Activated CD4-positive, alpha-beta T cell treated with anti-CD3 and anti-CD28 coated beads, Interleukin-2, amount 50 U/mL, for 16 hours (primary cell): ENCODE measurements at regions not wholly inside any gene's neighbourhood (a gene's known extent, or its start where the extent isn't known, plus 50 kb on each side); places are given as distances from the start of the nearest gene placed in this dataset.

ENCODE experiments used
- DNase-seq: peaks from one replicate; pipeline ENCODE4 v3.0.0-alpha.2; 2020

DNA sequence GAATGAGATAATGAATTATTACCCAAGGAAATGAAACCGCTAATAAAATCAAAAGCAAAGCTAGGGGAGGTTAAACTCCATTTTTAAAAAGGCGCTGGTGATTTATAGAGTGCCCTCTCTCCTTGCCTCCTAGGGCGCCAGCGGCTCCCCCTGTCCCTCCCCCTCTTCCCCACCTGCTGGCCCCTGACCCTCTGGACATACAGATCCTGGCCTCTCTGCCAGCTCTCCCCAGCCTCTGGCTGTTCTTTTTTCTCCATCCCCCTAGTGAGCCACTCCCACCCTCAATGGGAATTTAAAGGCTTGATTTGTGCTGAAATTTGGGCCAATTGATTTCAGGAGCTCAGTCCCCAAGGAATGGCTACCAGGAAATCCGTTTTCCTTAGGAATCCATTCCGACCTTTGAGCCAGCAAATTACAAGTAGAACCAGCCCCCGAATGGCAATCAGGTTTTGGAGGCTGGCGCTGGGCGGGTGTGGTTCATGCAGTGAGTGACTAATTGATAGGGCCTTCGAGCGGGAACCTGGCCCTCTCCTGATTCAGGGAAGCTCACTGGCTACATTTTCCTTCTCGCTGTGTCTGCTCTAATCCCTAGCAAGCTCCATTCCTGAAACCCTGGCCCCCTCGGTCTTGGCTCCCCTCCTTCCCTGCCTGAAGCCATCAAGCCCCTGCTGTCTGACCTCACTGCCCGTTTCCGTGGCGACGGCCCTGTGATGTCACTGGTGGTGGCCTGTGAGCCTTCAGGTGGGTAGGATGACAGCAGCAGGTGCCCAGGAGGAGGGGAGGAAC, 141.9 kb upstream of the SDK2 start:
- DNase-seq: no peak

DNA sequence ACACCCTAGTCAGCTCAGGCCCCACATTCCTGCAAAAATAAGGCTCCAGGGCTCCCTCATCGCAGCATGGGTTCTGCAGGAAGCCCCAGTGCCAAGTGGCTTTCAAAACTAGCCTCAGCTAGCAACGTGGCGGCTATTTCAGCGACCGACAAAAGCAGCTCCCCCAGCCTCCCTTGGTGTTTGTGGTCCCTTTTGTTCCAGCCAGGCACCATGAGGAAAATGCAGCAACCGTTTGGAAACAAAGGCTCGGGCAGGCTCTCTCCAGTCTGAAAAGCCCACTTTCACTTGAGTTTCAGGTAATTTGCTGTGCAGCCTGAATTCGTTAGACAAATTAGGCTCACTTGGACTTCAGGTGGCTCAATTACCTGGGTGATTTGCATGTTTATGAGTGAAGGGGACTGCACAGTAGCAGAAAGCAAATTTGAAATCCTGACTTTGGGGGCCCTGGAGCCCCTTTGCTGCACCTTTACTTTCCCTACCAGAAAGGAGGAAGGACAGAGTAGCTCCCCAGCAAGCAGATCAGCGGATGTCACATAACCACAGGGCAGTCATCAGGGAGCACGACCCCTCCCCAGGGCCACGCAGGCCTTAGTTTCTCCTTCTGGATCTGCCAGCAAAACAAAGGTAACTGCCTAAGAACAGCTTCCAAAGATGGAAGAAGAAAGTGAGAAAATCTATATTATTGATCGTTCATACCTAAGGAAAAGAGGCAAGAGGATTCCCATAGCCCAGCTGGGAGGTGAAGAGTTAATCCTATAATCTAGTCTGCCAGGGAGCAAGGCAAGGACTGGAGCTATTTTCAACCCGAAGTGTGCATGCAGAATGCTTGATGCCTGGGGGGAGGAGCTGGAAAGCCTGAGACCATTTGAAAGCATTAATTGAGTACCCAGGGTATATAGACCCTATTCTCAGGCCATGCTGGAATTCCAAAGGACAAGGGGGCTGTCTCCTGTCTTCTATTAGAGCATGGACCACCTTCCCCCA, 143.1 kb upstream of the SDK2 start:
- DNase-seq: no peak

DNA sequence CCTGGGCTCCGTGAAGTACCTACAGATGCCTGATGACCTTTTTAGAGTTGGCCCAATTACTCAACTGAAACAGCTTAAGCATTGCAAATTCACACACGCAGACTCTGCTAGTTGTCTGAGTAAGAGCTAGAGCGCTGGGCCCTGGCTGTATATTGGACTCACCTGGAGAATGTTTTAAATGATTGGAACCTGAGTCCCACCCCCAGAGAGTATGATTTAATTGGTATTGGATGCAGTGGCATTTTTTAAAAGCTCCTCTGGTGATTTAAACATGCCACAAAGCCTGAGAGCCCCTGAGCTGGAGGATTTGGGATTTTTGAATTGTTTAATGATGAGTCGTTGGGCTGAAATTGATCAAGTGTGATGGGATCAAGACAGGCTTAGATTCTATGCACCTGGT, 143.9 kb upstream of the SDK2 start:
- DNase-seq: no peak

DNA sequence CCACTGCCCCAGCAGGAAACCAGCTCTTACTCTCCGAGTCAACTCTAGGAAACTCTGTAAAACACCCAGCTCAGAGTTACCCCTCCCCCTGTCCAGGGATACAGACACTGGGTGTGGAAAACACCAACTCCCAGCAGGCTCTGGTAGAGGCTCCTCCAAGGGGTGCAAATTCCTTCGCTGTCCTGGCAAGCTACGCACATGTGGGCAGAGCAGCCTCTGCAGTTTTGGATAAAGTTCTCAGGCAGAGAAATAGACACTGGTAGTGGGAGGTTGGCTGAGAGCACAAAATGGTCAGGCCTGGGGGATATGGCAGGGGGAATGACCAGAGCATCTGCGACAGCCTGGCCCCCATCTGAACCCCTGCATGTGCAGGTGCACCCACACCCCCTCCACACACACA, 146.9 kb upstream of the SDK2 start:
- DNase-seq: no peak

DNA sequence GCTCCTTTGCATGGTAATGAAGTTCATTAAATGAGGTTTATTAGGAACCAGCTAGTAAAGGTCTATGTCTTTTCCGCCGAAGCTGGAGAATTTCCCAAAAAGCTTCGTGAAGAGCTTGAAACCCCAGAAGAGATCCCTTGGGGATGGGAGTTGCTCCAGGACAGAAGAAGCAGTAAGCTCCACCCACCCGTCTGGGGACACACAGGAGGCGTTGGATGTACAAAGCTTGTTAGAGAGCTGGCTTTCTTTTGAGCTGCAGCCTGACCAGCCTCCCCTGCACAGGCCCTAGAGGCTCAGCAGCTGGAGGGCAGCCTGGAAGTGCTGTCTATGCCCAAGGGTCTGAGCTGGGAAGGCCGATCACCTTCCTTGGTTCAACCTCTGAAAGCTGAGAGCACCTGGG, 147.4 kb upstream of the SDK2 start:
- DNase-seq: no peak

DNA sequence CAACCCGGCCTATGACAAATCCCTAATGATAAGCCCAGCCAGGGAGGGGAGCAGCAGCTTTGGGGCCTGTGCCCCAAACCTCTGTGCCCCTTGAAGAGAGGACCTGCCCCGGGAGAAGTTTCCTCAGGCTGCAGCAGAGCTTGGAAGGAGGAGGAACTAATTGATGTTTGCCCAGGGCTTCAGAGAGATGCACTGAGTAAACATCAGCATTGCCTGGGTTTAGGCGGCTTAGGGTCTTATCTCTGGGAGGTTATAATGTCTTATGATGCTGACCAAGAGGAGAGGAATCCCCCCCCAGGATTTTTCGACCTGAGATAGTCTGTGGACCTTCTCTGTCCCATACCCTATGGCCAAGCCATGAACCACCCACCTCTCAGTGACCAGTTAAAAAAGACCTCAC, 148.7 kb upstream of the SDK2 start:
- DNase-seq: no peak

DNA sequence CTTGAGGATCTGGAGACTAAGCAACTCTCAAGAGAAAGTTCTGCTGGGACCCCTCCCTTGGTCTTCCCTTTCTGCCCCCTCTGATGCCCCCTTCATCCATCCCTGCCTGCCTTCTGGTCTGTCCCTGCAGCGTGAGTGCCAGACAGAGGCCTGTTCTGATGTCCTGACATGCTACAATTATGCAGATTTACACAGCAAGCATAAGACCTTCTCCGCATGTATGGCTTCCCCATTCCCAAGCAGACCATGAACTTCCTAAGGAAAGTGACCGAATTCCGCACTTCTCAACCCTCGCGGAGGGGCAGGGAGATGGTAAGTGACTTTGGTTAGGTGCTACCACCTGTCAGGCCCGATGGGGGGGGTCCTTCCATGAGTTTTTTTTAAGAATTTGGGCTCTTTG, 150.1 kb upstream of the SDK2 start:
- DNase-seq: no peak

DNA sequence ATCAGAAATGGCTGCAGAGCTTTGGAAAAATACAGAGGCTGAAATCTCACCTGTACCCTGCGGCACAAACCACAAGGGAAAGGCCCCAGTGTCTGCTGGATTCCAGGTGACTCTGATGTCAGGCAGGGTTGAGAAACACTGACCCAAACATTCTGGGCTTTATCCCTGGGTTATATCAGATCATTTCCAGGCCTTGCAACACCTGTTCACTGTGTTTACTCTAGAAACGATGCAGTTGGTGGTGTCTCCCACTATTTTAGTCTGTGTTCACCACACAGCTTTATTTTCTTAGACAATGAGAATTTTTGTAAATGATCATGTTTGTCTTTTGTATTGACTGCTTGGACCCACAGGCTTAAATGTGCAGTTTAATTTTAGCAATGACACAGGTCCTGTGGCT, 151.5 kb upstream of the SDK2 start:
- no peak for DNase-seq

DNA sequence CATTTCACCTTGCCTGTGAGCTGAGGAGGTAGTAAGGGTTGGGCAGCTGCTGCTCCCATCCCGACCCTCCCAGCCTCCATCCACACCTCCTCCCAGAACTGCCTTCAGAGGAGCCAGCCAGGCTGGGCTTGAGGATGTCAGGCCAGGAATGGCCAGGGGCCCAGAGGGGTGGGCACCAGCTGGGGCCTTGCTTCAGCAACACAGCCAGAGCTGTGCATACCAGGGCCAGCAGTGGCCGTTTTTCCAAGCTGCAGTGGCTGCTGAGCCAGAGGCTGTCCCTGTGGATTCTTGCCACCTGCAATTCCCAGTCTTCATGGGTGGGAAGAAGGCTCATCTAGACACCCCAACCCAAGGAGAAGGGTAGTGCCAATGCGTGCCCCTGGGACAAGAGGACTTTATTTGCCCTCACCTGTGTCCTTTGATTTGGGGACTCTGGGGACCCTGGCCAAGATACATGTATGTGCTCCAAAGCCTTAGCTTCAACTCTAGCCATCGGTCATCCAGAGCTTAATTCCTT, 153.4 kb upstream of the SDK2 start:
- DNase-seq: no peak

DNA sequence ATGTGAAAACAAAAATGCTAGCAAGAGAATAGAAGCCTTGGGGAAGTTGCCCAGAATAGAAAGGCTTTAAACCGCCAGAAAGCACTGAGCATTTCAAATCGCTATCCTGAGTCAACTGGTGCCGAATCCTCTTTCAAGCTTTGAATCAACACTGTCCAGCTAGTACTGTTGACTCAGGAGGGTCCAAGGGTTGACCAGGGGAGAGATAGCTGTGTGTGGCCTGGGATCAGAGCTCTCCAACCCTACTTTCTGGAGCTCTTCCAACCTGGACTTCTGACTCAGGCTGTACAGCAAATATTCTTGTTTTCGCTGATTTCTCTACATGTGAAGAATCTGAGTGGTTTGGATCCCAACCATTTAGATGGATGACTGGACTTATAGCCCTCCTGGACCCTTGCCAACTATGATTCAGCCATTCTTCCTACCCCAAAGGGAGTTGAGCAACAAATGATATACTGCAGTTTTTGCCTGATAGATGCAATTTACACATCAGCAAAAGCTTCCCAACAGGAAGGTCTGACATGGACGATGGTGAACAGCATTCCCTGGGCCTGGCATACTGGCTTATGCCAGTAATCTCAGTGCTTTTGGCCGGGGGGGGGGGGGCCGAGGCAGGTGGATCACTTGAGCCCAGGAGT, 154.0 kb upstream of the SDK2 start:
- no peak for DNase-seq

DNA sequence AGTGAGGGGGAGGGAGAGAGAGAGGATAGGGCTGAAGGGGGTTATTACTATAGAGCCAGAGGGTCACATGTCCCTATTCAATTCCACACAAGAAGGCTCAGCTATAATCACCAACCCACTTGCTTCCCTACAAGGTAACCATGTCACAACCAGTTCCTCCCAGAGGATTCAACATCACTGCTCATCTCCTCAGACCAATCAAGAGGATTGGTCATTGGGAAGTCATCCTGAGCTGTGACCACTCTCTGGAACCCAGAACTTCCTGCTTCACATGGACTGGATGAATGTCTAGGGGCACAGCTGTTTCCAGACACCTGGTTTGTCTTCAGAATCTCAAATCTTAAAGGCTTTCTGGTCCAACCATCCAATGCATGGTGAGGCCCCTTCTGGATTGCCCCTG, 154.9 kb upstream of the SDK2 start:
- DNase-seq: no peak

DNA sequence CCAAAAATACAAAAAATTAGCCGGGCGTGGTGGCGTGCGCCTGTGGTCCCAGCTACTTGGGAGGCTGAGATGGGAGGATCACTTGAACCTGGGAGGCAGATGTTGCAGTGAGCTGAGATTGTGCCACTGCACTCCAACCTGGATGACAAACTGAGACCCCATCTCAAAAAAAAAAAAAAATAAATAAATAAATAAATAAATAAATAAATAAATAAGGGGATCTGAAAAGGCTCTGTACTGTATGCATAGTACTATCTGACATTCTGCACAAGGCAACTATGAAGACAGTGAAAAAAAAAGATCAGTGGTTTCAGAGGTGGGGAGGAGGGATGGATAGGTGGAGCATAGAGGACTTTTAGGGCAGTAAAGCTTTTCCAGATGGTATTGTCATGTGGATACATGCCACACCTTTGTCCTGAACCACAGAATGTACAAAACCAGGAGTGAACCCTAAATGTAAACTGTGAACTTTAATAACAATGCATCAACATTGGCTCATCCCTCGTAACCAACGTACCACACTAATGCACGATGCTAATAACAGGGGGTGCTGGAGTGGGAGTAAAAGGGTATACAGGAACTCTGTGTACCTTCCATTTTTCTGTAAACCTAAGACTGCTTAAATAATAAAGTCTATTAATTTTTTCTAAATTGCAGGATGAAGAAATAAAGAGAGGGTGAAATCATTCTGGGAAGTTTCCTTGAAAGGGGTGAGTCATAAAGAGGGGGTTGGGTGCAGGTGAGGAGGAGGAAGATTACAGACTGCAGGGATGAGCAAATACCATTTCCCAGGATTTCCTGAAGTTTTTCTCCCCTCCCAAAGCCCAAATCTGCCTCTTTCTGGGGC, 155.8 kb upstream of the SDK2 start:
- DNase-seq: no peak

DNA sequence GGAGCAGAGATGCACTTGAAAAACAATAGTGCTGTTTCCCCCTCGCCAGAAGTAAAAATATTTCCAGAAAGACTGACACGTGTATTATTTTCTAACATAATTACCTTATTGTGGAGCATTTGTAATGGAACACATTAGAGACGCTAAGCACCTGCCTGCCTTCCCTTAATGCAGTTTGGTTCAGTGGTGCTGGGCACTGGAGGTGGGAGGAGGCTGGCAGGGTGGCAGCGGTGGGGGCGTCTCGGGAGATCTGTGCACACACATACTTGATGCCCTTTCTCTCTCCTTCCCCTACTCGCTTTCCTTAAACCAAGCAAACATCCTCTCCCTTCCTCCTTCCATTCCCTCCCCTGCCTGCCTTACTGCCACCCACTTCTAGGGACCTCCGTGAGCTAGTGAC, 156.6 kb upstream of the SDK2 start:
- DNase-seq: no peak

DNA sequence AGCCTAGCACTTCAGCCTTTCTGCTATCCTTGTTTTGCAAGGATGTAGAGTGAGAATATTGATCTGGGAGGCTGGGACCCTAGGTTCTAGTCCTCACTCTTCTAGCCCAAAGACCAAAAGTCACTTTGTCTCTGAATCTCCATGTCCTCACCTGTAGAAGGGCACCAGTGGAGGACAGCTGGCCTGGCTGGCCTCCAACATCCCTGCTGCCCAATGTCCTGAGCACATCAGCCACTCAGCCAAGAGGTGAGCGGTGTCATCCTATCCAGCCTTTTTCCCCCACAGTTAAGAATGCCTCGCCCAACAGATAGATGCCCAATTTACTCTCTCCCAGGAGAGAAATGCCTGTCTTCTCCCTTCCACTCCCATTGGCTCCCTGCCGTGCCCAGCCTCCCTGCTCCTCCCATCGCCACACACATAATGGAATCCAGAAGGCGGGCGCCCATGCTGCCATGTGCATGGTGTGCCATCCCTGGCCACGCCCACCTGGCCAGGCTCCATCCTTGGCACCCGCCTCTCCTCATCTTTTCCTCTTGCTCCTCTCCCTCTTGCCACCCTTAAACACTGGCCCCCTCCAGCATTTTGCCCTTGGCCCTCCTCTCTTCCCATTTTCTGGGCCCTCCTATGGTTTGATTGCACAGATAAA, 157.3 kb upstream of the SDK2 start:
- DNase-seq: no peak

DNA sequence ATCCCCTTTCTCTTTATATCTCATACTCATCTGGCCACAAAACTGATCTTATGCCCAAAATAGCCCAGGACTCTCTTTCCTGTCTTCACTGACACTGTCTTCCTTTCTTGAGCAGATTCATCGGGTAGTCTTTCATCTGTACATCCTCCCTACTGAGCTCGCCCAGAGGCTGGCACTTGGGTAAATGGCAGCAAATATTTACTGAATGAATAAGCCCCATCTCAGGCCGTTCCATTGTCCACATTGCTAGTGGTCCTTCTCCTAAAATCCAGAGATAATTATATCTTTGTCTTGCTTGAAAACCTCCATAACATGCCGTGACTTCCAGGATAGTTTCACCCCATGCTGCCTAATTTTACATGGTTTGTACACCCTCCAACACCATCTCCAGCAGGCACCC, 158.1 kb upstream of the SDK2 start:
- DNase-seq: no peak

DNA sequence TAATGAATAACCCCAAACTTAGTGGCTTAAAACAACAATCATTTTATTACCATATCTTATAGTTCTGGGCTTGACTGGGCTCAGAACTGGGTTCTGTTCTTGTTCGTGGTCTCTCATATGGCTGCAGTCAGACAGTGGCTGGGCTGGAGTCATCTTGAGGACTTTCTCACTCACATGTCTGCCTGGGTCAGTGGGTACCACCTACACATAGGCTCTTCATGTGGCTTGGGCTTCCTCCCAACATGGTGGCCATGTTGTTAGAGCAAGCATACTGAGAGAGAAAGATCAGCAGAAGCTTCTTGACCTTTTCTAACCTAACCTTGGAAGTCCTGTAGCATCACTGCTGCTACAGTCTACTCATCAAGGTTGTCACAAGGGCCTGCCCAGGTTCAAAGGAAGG, 158.6 kb upstream of the SDK2 start:
- no peak for DNase-seq

DNA sequence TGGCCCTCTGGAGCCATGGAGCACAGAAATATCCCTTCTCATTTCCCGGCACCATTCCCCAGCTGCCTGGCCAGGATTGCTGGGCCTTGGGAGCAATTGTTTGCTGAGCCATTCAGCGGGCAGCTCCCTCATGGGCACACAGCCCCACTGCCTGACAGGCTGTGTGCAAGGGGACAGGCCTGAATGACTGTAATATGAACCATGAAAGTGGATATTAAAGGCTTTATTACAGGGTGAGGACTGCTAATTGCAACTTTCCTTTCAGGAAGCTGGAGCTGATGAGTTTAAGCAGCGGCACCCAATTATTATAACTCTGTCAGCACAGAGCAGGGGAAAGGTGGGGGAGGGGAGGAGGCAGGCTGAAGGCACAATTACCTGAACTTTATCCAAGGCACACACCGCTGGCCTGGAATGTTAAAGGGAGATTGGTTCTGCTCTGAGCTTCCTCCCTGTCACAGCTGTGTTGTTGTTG, 159.8 kb upstream of the SDK2 start:
- DNase-seq: no peak

DNA sequence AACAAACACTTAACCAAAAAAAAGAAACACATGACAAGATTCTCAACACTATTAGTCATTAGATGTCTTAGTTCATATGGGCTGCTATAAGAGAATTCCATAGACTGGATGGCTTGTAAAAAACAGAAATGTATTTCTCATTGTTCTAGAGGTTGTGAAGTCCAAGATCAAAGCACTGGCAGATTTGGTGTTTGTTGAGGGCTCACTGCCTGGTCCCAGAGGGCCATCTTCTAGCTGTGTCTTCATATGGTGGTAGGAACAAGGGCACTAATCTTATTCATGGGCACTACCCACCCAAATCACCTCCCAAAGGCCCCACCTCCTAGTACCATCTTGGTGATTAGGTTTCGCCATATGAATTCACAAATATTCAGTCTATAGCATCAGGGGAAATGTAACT, 162.5 kb upstream of the SDK2 start:
- DNase-seq: no peak

DNA sequence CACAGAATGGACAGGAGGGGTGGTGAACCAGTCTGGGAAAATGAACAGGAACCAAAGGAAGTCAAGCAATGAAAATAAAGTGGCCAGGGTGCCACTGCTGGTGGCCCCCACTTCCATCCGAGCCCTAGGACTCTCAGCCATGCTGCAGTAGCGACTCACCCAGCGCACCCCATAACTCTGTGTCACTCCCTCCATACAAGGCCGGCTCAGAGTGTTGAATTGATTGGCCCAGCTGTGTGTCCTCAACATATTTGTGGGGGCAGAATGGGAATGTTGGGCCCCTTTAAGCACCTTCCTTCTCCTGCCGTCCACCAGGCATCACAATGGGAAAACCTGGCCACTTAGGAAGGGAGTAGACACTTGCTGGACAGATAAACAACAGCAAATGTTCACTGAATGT, 169.0 kb upstream of the SDK2 start:
- DNase-seq: no peak

DNA sequence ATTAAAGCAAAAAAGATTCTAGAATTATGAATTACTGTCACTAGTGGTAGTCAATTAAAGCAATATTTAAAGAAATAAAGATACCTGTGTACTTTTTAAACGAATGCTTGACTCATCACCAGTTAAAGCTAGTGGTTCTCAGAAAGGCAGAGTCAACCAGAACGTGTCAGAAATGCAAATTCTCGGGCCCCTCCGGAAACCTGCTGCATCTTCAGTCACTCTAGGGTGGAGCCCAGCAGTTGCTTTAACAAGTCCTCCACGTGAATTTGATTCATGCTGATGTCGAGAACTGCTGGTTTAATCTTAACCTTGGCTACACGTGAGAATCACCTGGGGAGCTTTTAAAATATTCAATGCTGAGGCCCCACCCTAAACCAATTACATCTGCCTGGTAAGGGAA, 169.8 kb upstream of the SDK2 start:
- no peak for DNase-seq

DNA sequence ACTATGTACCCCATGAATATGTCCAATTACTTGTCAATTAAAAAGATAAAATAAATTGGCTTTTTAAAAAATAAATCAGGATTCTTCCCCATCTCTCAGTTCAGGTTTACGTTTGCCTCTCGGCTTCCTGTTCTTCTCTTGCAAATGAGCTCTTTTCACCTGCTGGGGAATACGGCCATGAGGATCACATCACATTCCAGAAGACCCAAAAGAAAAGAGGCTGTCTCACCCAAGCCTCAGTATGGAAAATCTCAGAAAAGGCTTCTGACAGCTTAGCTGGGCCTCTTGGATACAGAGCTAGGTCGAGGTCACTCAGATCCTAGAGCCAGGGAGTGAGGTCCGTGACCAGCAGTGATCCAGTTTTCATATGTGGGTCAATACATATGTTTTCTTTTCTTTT, 171.2 kb upstream of the SDK2 start:
- no peak for DNase-seq
